Ammon's horn (tissue), 1 donor: ENCODE measurements at regions not wholly inside any gene's neighbourhood (a gene's known extent, or its start where the extent isn't known, plus 50 kb on each side); places are given as distances from the start of the nearest gene placed in this dataset.
"Not testable (repeated sequence)": the region's sequence is repeated elsewhere in the genome, so short reads cannot be mapped to it uniquely, and the experiment has no call there.

ENCODE experiments used
- DNase-seq: peaks from one replicate; pipeline ENCODE4 v3.0.0-alpha.2; 2016; ENCODE audit warnings: low spot score

- DNase-seq = no peak
These were observed 713.4 kb upstream of the VRK2 start for GRCh38 chr2:57333221-57333620.

- DNase-seq = no peak
These were observed 703.1 kb upstream of the VRK2 start for GRCh38 chr2:57343391-57344006.

- no peak for DNase-seq
These were observed 678.4 kb upstream of the VRK2 start for GRCh38 chr2:57368190-57368589.

- no peak for DNase-seq
These were observed 675.6 kb upstream of the VRK2 start for GRCh38 chr2:57370882-57371585.

GRCh38 chr2:57372237-57372984, 674.2 kb upstream of the VRK2 start:
- no peak for DNase-seq

GRCh38 chr2:57373530-57373929, 673.1 kb upstream of the VRK2 start:
- DNase-seq = no peak

GRCh38 chr2:57376985-57377384, 669.6 kb upstream of the VRK2 start:
- DNase-seq = no peak

- no peak for DNase-seq
These were observed 660.3 kb upstream of the VRK2 start for GRCh38 chr2:57386305-57386704.

GRCh38 chr2:57396355-57397098, 650.1 kb upstream of the VRK2 start:
- DNase-seq = no peak

GRCh38 chr2:57397550-57398360, 648.9 kb upstream of the VRK2 start:
- no peak for DNase-seq

- no peak for DNase-seq
These were observed 647.5 kb upstream of the VRK2 start for GRCh38 chr2:57399057-57399456.

- DNase-seq = no peak
These were observed 644.5 kb upstream of the VRK2 start for GRCh38 chr2:57402096-57402495.

- no peak for DNase-seq
These were observed 643.9 kb upstream of the VRK2 start for GRCh38 chr2:57402755-57403154.

- no peak for DNase-seq
These were observed 638.8 kb upstream of the VRK2 start for GRCh38 chr2:57407772-57408201.

GRCh38 chr2:57408587-57408986, 638.0 kb upstream of the VRK2 start:
- DNase-seq = no peak

- no peak for DNase-seq
These were observed 629.6 kb upstream of the VRK2 start for GRCh38 chr2:57417007-57417406.

GRCh38 chr2:57418859-57419346, 627.7 kb upstream of the VRK2 start:
- DNase-seq = not testable (repeated sequence)

GRCh38 chr2:57429831-57430230, 616.8 kb upstream of the VRK2 start:
- no peak for DNase-seq

- DNase-seq = no peak
These were observed 614.1 kb upstream of the VRK2 start for GRCh38 chr2:57432528-57432927.

GRCh38 chr2:57434441-57434840, 612.2 kb upstream of the VRK2 start:
- no peak for DNase-seq

- no peak for DNase-seq
These were observed 611.6 kb upstream of the VRK2 start for GRCh38 chr2:57434972-57435371.
